Small intestine (tissue), 7 donors: ENCODE measurements at regions not wholly inside any gene's neighbourhood (a gene's known extent, or its start where the extent isn't known, plus 50 kb on each side); places are given as distances from the start of the nearest gene placed in this dataset.

ENCODE experiments used
- DNase-seq, 2 donors: peaks; one replicate each; pipeline versions ENCODE4 v3.0.0 to v3.0.0-alpha.2; 2013
- FAIRE-seq: peaks from 2 replicates; lab custom pipeline; 2012; peaks lifted over from hg19 to GRCh38; lab: Jason Lieb, UNC
- H3K27ac ChIP-seq, 3 donors: one replicate each; pipeline ENCODE4 v1.5.1; 2013; ENCODE audit warnings: low read length in 2 of 3, mild to moderate bottlenecking in 2 of 3, control low read depth in 1 of 3, inconsistent platforms in 1 of 3, low read depth in 1 of 3, moderate library complexity in 1 of 3
- H3K27me3 ChIP-seq, 3 donors: one replicate each; pipeline ENCODE4 v1.6.1; 2013; ENCODE audit warnings: low read length in 3 of 3, inconsistent platforms in 1 of 3; ENCODE audit not compliant: control insufficient read depth in 3 of 3, insufficient read depth in 3 of 3
- H3K36me3 ChIP-seq, 3 donors: one replicate each; pipeline ENCODE4 v1.6.1; 2013; ENCODE audit warnings: low read length in 3 of 3, inconsistent platforms in 1 of 3, low read depth in 1 of 3, mild to moderate bottlenecking in 1 of 3, moderate library complexity in 1 of 3; ENCODE audit not compliant: control insufficient read depth in 3 of 3, insufficient read depth in 2 of 3
- H3K4me1 ChIP-seq, 3 donors: one replicate each; pipeline ENCODE4 v1.6.1; 2013; ENCODE audit warnings: low read length in 2 of 3, inconsistent platforms in 1 of 3, low read depth in 1 of 3, mild to moderate bottlenecking in 1 of 3, moderate library complexity in 1 of 3; ENCODE audit not compliant: control insufficient read depth in 3 of 3, insufficient read depth in 2 of 3
- H3K4me3 ChIP-seq, 3 donors: one replicate each; pipeline ENCODE4 v1.5.1; 2013; ENCODE audit warnings: low read length in 3 of 3, control low read depth in 1 of 3, inconsistent platforms in 1 of 3, low read depth in 1 of 3, mild to moderate bottlenecking in 1 of 3, moderate library complexity in 1 of 3
- H3K9me3 ChIP-seq, 2 donors: one replicate each; pipeline ENCODE4 v1.6.1; 2013; ENCODE audit warnings: low read depth in 1 of 2, low read length in 1 of 2; ENCODE audit not compliant: control insufficient read depth in 2 of 2, insufficient read depth in 1 of 2
- WGBS, 3 donors: extraction: QIAGEN DNeasy Blood & Tissue Kit; methylation state at CpG; one replicate each; pipeline ENCODE4 v1.1.7; 2013; 5-methylcytosine and 5-hydroxymethylcytosine counted together
- donor health status: healthy with polysubstance abuse.
- donor health status: control.
- donor health status: control.
- donor health status: Bipolar disorder and iron deficiency.
- donor health status: healthy.

DNA sequence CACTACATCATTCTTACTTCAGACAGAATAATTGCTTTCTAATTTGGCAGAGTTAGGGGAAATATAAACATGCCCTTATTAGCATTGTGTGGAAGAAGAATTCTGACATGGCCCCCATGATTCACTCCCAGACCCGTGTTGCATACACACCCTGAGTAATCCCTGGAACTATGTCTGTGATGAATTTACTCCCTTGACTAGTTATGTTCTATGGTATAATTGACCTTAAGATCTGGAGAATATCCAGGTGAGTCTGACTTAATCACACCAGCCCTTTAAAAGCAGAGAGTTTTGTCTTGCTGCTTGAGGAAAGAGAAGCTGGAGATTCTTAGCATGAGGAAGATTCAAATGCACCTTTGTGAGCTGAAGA lies 262.9 kb downstream of the SOX4 start:
- no peak for FAIRE-seq
- Histone ChIP-seq H3K4me1 (no peaks in the 10 kb centered on the region), H3K4me3 (no peak overlapping the region), H3K27me3 (no peaks in the 10 kb centered on the region), H3K27ac (peak overlapping the region in 1 of 3 donors; percentile 60), H3K9me3 (no peaks in the 10 kb centered on the region), H3K36me3 (no peaks in the 10 kb centered on the region)
- DNase-seq = no peak
- WGBS, 3 donors = 13 to 23% (median 15%) methylated on average over 1 of the region's 1 CpG

DNA sequence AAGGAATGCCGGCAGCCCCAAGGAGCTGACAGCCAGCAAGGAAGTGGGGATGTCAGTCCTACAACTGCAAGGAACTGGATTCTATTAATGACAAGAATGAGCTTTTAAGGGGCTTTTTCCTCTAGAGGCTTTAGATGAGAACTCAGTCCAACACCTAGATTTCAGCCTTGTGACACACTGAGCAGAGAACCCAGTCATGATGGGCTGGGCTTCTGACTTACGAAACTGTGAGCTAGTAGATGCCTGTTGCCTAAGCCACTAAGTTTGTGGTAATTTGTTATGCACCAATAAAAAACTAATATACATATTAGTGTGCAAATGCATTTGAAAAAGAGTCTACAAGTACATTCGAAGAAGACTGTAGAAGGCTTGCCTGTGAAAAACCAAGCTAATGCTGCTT lies 263.3 kb downstream of the SOX4 start:
- no peak for DNase-seq
- H3K4me3 ChIP-seq = no peak overlapping the region
- FAIRE-seq = no peak
- no peaks in the 10 kb centered on the region for H3K36me3 ChIP-seq
- WGBS, 3 donors = 82 to 94% (median 90%) methylated on average over 3 of the region's 3 CpGs
- H3K27ac ChIP-seq = peak overlapping the region in 1 of 3 donors; percentile 60
- no peaks in the 10 kb centered on the region for H3K9me3 ChIP-seq
- H3K4me1 ChIP-seq = no peaks in the 10 kb centered on the region
- no peaks in the 10 kb centered on the region for H3K27me3 ChIP-seq

- 71 to 77% (median 77%) methylated on average over 1 of the region's 1 CpG for WGBS, 3 donors
- Histone ChIP-seq H3K4me3 (no peak overlapping the region), H3K36me3 (no peaks in the 10 kb centered on the region), H3K4me1 (no peaks in the 10 kb centered on the region), H3K27ac (no peak overlapping the region), H3K9me3 (no peaks in the 10 kb centered on the region), H3K27me3 (no peaks in the 10 kb centered on the region)
- FAIRE-seq (no peak), DNase-seq (no peak)
Measured at GRCh38 chr6:21858076-21858475, 264.5 kb downstream of the SOX4 start.

GRCh38 chr6:21859193-21859735 lies 265.7 kb downstream of the SOX4 start:
- Histone ChIP-seq H3K9me3 (no peaks in the 10 kb centered on the region), H3K4me1 (no peaks in the 10 kb centered on the region), H3K4me3 (no peak overlapping the region), H3K27ac (no peak overlapping the region), H3K27me3 (no peaks in the 10 kb centered on the region), H3K36me3 (no peaks in the 10 kb centered on the region)
- WGBS, 3 donors = 80 to 90% (median 88%) methylated on average over 6 of the region's 6 CpGs
- FAIRE-seq = no peak
- no peak for DNase-seq

GRCh38 chr6:21861942-21862341 lies 268.4 kb downstream of the SOX4 start:
- no peaks in the 10 kb centered on the region for H3K9me3 ChIP-seq
- FAIRE-seq (no peak), DNase-seq (no peak)
- no peak overlapping the region for H3K27ac ChIP-seq
- no peak overlapping the region for H3K4me3 ChIP-seq
- H3K27me3 ChIP-seq = no peaks in the 10 kb centered on the region
- 83 to 91% (median 90%) methylated on average over 8 of the region's 8 CpGs for WGBS, 3 donors
- H3K36me3 ChIP-seq = no peaks in the 10 kb centered on the region
- H3K4me1 ChIP-seq = no peaks in the 10 kb centered on the region

GRCh38 chr6:21864206-21864605 lies 270.7 kb downstream of the SOX4 start:
- H3K27ac ChIP-seq = no peak overlapping the region
- H3K4me1 ChIP-seq = no peaks in the 10 kb centered on the region
- H3K4me3 ChIP-seq = no peak overlapping the region
- H3K27me3 ChIP-seq = no peaks in the 10 kb centered on the region
- WGBS, 3 donors = 7 to 36% (median 18%) methylated on average over 2 of the region's 2 CpGs
- FAIRE-seq = no peak
- H3K9me3 ChIP-seq = no peaks in the 10 kb centered on the region
- DNase-seq = no peak
- no peaks in the 10 kb centered on the region for H3K36me3 ChIP-seq

DNA sequence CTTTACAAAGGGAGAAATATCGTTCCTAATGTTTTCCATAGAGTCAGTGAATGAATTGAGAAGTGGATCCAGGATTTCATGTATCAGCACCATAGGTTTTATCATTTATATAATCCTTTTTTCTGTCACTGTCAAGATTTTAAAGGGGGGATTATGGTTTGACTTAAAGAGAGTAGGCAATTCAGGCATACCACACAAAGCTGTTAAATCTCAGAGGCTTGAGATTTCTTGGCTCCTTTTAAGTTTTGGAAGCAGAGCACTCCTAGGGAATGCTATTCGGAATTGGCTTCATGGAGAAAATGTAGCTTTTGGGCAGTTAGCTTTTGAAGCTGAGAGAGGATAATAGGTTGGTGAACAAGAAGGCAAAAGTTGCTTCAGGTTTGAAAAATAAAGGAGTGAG lies 274.7 kb downstream of the SOX4 start:
- WGBS, 3 donors = 70 to 88% (median 71%) methylated on average over 2 of the region's 2 CpGs
- H3K27me3 ChIP-seq = no peaks in the 10 kb centered on the region
- DNase-seq (no peak), FAIRE-seq (no peak)
- no peak overlapping the region for H3K27ac ChIP-seq
- H3K36me3 ChIP-seq = no peaks in the 10 kb centered on the region
- H3K9me3 ChIP-seq = no peaks in the 10 kb centered on the region
- no peak overlapping the region for H3K4me3 ChIP-seq
- no peaks in the 10 kb centered on the region for H3K4me1 ChIP-seq

DNA sequence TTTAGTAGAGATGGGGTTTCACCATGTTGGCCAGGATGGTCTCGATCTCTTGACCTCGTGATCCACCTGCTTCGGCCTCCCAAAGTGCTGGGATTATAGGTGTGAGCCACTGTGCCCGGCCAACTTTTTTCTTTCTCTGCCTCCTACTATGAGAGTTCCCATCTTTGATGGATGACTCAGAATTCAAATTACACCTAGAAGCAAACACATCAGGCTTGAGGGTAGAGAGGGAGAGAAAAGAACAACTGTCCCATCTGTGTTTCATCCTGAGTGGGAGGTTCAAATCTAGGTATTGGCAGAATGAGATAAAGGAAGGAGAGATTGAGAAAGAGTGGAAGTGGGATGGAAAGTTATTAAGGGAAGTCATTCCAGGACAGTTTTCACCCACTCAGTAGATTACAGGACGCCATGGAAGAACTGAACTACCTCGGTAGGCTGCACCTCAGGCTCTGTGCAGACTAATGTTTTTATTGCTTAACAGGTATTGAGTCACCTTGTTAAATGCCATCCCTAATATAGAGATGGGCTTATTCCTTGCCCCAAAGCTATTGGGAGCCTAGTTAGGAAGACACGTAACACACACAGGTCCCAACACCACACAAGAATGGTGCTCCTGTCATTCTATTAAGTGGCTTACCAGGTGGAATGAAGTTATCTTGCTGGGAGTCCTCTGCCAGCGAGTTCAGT lies 275.7 kb downstream of the SOX4 start:
- Histone ChIP-seq H3K4me1 (no peaks in the 10 kb centered on the region), H3K36me3 (peaks cover 0 to under 1% (median 0%) of the 10 kb centered on the region in 3 donors), H3K27me3 (no peaks in the 10 kb centered on the region), H3K9me3 (peaks cover 0 to 6% of the 10 kb centered on the region in 2 donors), H3K27ac (no peak overlapping the region), H3K4me3 (no peak overlapping the region)
- DNase-seq = no peak
- no peak for FAIRE-seq
- WGBS, 3 donors = 77 to 91% (median 77%) methylated on average over 8 of the region's 8 CpGs
